Caco-2 (cell line): ENCODE measurements at regions not wholly inside any gene's neighbourhood (a gene's known extent, or its start where the extent isn't known, plus 50 kb on each side); places are given as distances from the start of the nearest gene placed in this dataset.

Experiments
- BruUV-seq: library from RNA; stranded (reverse); fragments of 400-500 nt; replicated peaks from 2 replicates; lab custom pipeline; 2021; lab: Mats Ljungman, UMichigan
- CTCF ChIA-PET: fragments of 300-600 bp; sonication (Branson Sonifier 250); formaldehyde crosslinking; loops from one replicate; lab custom pipeline; 2022; ENCODE audit warnings: antibody characterized with exemption; lab: Charles Lee
- POLR2A ChIA-PET: fragments of 300-600 bp; sonication (Branson Sonifier 250); formaldehyde crosslinking; loops from one replicate; lab custom pipeline; 2022; ENCODE audit warnings: antibody characterized with exemption; lab: Charles Lee
- DNase-seq, 2 experiments: peaks; one replicate each; pipeline versions ENCODE4 v3.0.0 to v3.0.0-alpha.2; 2020 to 2022
- H3K27me3 ChIP-seq: replicated peaks from 2 replicates; pipeline ENCODE4 v1.6.0; 2011; ENCODE audit warnings: low read length; ENCODE audit not compliant: control insufficient read depth, insufficient read depth
- H3K36me3 ChIP-seq: 2 replicates; pipeline ENCODE4 v1.5.1; 2011; ENCODE audit warnings: low read length; ENCODE audit not compliant: control insufficient read depth, insufficient read depth
- H3K4me1 ChIP-seq: fragments of 250-450 bp; sonication (Bioruptor Pico); 2 replicates; pipeline ENCODE4 v1.5.1; 2020; ENCODE audit warnings: mild to moderate bottlenecking
- H3K4me3 ChIP-seq: 2 replicates; pipeline ENCODE4 v1.5.1; 2011; ENCODE audit warnings: low read depth, mild to moderate bottlenecking, control low read depth, low read length
- H3K9me3 ChIP-seq: fragments of 250-450 bp; sonication (Bioruptor Pico); 2 replicates; pipeline ENCODE4 v1.5.1; 2020; ENCODE audit warnings: mild to moderate bottlenecking, moderate library complexity
- H3K27ac Mint-ChIP-seq: one replicate; pipeline ENCODE4 v1.8.0; 2022; ENCODE audit warnings: mixed read lengths; ENCODE audit not compliant: unreplicated experiment
- H3K27me3 Mint-ChIP-seq: one replicate; pipeline ENCODE4 v1.8.0; 2022; ENCODE audit warnings: mixed read lengths; ENCODE audit not compliant: insufficient read depth, unreplicated experiment
- H3K36me3 Mint-ChIP-seq: one replicate; pipeline ENCODE4 v1.8.0; 2022; ENCODE audit warnings: mild to moderate bottlenecking, mixed read lengths; ENCODE audit not compliant: insufficient read depth, unreplicated experiment
- H3K4me1 Mint-ChIP-seq: one replicate; pipeline ENCODE4 v1.8.0; 2022; ENCODE audit warnings: low read depth, mixed read lengths; ENCODE audit not compliant: unreplicated experiment
- H3K4me3 Mint-ChIP-seq: one replicate; pipeline ENCODE4 v1.8.0; 2022; ENCODE audit warnings: mild to moderate bottlenecking, moderate library complexity, mixed read lengths; ENCODE audit not compliant: unreplicated experiment
- H3K9me3 Mint-ChIP-seq: one replicate; pipeline ENCODE4 v1.8.0; 2022; ENCODE audit warnings: mixed read lengths; ENCODE audit not compliant: unreplicated experiment
- CTCF ChIP-seq, 2 experiments: fragments of 200-600 bp in 1 of 2; IDR thresholded peaks; 1 replicate in 1 of 2; 2 replicates in 1 of 2; pipeline versions ENCODE4 v1.5.1 to v1.8.0; 2011 to 2022; ENCODE audit warnings: antibody characterized with exemption in 1 of 2, control low read depth in 1 of 2, inconsistent platforms in 1 of 2, low read depth in 1 of 2, low read length in 1 of 2, mild to moderate bottlenecking in 1 of 2, moderate library complexity in 1 of 2; ENCODE audit not compliant: insufficient read depth in 1 of 2, severe bottlenecking in 1 of 2, unreplicated experiment in 1 of 2
- intact Hi-C: fragments of 100-400 bp; cut with micrococcal nuclease; formaldehyde crosslinking; loops from one replicate; pipeline ENCODE4 v1.10.0; 2022; ENCODE audit not compliant: unreplicated experiment

- no TSS peak for BruUV-seq
- H3K27me3 Mint-ChIP-seq, result no peaks in the 10 kb centered on the region
- H3K4me3 Mint-ChIP-seq, result no peak overlapping the region
- H3K9me3 Mint-ChIP-seq, result no peaks in the 10 kb centered on the region
- no peak overlapping the region for H3K27ac Mint-ChIP-seq
- Histone ChIP-seq H3K27me3 (no peaks in the 10 kb centered on the region), H3K4me3 (no peak overlapping the region), H3K4me1 (0 out of 2 replicates have a peak, but pooled peaks cover 6% of the 10 kb centered on the region), H3K9me3 (no peaks in the 10 kb centered on the region), H3K36me3 (no peaks in the 10 kb centered on the region)
- ChIA-PET POLR2A (no interaction called here), CTCF (no interaction called here)
- intact Hi-C loops, result no loop called here
- no peak for DNase-seq
- peaks cover 9% of the 10 kb centered on the region for H3K4me1 Mint-ChIP-seq
- no peak for TF ChIP-seq CTCF (IDR thresholded peaks at IDR 0.05; ENCODE audit: insufficient read depth in 1 of 2, low read depth in 1 of 2, low read length in 1 of 2, severe bottlenecking in 1 of 2, unreplicated experiment in 1 of 2)
- H3K36me3 Mint-ChIP-seq, result no peaks in the 10 kb centered on the region
Observed at GRCh38 chr2:111705239-111705638, 178.8 kb downstream of the ANAPC1 start.

- TF ChIP-seq CTCF (IDR thresholded peaks at IDR 0.05; ENCODE audit: insufficient read depth in 1 of 2, low read depth in 1 of 2, low read length in 1 of 2, severe bottlenecking in 1 of 2, unreplicated experiment in 1 of 2), result no peak
- intact Hi-C loops, result no loop called here
- peak overlapping the region; percentile 46 for H3K27ac Mint-ChIP-seq
- no peak overlapping the region for H3K4me3 Mint-ChIP-seq
- Histone ChIP-seq H3K36me3 (no peaks in the 10 kb centered on the region), H3K27me3 (no peaks in the 10 kb centered on the region), H3K4me1 (0 out of 2 replicates have a peak, but pooled peaks cover 6% of the 10 kb centered on the region), H3K4me3 (no peak overlapping the region), H3K9me3 (no peaks in the 10 kb centered on the region)
- no peaks in the 10 kb centered on the region for H3K27me3 Mint-ChIP-seq
- POLR2A ChIA-PET, result no interaction called here
- no TSS peak for BruUV-seq
- no peaks in the 10 kb centered on the region for H3K36me3 Mint-ChIP-seq
- no peak for DNase-seq
- H3K4me1 Mint-ChIP-seq, result peaks cover 9% of the 10 kb centered on the region
- no peaks in the 10 kb centered on the region for H3K9me3 Mint-ChIP-seq
- CTCF ChIA-PET, result no interaction called here
Observed at GRCh38 chr2:111705711-111706336, 178.2 kb downstream of the ANAPC1 start.

- Histone ChIP-seq H3K4me3 (no peak overlapping the region), H3K36me3 (no peaks in the 10 kb centered on the region), H3K27me3 (no peaks in the 10 kb centered on the region), H3K9me3 (peaks cover 1% of the 10 kb centered on the region; the same call in 1 of the 2 replicates), H3K4me1 (0 out of 2 replicates have a peak, but pooled peaks cover 6% of the 10 kb centered on the region)
- no peak for DNase-seq
- Mint-ChIP-seq H3K9me3 (peaks cover 1% of the 10 kb centered on the region), H3K27me3 (no peaks in the 10 kb centered on the region), H3K4me3 (no peak overlapping the region), H3K4me1 (peaks cover 4% of the 10 kb centered on the region), H3K27ac (no peak overlapping the region), H3K36me3 (no peaks in the 10 kb centered on the region)
- no TSS peak for BruUV-seq
- CTCF ChIA-PET, result no interaction called here
- POLR2A ChIA-PET, result no interaction called here
- intact Hi-C loops, result no loop called here
- no peak for TF ChIP-seq CTCF (IDR thresholded peaks at IDR 0.05; ENCODE audit: insufficient read depth in 1 of 2, low read depth in 1 of 2, low read length in 1 of 2, severe bottlenecking in 1 of 2, unreplicated experiment in 1 of 2)
Observed at GRCh38 chr2:111706481-111707001, 177.5 kb downstream of the ANAPC1 start.
